SW 1271 (cell line): ENCODE measurements at regions not wholly inside any gene's neighbourhood (a gene's known extent, or its start where the extent isn't known, plus 50 kb on each side); places are given as distances from the start of the nearest gene placed in this dataset.

ENCODE experiments used
- DNase-seq, 2 experiments: peaks; one replicate each; lab custom pipeline; 2025; lab: John Stamatoyannopoulos, UW

DNA sequence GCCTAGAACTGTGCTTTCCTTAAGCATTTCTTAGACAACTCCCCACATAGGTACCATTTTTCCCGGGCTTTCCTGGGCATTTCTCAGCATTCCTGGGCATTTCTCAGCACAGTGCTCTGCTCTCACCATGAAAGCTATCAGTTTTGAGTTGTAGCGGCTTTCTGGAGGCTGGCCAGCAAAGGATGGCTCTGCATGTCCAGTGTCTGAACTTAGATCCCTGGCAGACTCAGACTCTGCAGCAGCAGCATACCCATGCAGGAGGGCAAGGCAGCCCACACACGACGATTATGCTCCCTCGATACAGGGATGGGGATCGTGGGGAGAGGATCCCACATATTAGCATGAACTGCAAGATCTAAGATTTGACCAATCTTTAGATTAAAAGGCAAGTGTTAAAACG lies 248.9 kb upstream of the MKI67 start:
- no peak for DNase-seq

DNA sequence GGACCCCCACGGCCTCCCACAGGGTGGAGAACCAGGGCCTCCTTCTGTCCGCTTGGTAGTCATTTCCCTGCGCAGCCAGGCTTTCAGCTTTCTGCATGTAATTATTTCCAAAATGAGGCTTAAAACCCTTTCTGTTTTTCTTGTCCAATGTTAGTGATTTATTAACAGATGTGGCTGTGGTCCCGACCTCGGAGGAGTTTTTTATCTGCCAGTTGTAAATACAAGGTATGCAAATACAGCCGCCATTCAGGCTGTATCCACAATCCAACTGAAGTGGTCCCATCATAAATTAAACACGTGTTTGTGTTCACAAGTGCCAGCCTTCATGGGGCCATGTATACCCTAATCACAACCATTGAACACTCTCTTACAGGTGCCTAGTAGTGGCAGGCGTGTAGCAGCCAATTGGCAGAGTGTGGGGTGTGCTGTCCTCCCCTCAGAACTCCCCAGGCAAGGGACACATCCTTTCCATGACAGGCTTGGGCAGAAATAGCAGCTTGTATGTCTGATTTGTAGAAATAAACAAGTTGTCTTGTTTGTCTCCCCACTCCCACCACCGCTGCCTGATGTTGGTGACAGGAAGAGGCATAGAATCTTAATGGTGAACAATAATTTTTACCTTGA lies 251.3 kb upstream of the MKI67 start:
- DNase-seq: no peak

DNA sequence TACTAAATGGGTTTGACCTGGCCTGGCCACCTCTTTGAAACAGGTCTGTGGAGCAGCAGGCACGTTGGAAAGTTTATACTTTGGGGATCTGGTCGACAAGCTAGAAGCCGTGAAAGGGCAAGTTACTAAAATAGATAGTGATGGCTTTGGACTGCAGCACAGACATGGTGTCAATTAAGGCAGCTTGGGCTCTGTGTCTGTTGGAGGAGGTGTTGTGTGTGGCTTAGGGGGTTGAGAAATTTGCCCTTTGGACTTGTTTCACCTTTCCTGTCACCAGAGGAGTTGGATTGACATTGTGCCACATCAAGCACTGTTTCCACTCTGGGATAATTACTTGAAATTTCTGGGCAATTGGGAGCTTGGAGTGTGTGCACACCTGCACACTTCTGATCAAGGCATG lies 251.8 kb upstream of the MKI67 start:
- DNase-seq: no peak

DNA sequence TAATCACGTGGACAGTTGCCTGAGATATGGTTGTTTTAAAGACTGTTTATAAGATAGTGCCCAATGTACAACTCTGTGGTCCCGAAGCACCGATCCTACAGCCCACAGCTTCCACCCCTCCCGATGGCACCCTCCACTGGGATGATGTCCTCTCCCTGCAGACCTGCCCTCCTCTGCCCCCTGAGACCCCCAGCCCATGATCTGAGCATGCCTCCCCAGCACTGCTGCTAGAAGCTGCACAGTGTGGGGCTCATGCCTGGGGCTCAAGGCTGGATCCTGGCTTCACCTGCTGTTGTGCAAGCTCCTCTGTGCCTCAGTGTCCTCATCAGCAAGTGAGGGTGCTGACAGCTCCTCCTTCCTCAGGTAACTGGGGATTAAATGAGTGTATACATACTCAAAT lies 254.7 kb upstream of the MKI67 start:
- DNase-seq: no peak

DNA sequence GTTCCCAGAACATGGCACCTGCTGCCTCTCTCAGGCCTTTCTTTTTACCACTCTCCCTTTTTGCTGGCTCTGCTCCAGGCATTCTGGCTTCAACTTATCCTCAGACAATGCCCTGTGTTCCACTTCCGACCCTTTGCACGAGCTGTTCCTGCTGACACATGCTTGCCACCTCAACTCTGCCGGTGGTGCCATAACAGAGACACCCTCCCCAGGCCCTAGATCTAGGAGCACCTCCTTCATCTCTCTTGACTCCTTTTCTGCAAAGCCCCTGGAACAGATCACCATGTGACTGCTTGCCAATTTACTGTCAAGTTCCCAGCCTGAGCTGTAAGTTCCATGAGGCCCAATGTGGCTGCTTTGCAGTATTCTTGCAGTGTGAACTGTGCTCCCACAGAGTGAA lies 256.0 kb upstream of the MKI67 start:
- no peak for DNase-seq

DNA sequence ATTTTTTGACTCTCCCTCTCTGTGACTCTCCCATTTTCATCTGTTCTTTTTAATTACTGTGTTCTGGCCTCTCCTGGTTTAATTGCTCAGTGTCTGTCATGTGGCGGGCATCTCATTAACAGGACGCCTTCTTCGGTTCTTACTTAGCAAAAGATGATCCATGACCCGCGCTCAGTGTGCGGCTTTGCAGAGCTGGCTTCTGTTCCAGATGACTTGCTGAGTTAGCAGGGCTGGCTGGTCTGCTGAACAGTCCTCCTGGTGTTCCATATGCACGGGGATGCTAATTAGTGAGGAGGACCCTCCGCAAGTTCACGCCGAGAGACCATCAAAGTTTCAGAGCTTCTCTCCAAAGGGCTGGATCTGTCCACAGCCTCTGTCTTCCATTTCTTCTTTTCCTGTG lies 258.6 kb upstream of the MKI67 start:
- DNase-seq: no peak

DNA sequence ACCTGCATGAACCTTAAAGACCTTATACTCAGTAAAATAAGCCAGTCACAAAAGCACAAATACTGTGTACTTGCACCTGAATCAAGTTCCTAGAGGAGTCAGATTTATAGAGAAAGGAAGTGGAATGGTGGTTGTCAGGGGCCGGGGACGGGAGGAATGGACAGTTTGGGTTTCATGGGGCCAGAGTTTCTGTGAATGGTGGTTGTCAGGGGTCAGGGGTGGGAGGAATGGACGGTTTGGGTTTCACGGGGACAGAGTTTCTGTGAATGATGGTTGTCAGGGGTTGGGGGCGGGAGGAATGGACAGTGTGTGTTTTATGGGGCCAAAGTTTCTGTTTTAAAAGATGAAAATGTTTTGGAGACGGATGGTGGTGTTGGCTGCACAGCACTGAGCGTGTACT lies 260.0 kb upstream of the MKI67 start:
- DNase-seq: no peak

DNA sequence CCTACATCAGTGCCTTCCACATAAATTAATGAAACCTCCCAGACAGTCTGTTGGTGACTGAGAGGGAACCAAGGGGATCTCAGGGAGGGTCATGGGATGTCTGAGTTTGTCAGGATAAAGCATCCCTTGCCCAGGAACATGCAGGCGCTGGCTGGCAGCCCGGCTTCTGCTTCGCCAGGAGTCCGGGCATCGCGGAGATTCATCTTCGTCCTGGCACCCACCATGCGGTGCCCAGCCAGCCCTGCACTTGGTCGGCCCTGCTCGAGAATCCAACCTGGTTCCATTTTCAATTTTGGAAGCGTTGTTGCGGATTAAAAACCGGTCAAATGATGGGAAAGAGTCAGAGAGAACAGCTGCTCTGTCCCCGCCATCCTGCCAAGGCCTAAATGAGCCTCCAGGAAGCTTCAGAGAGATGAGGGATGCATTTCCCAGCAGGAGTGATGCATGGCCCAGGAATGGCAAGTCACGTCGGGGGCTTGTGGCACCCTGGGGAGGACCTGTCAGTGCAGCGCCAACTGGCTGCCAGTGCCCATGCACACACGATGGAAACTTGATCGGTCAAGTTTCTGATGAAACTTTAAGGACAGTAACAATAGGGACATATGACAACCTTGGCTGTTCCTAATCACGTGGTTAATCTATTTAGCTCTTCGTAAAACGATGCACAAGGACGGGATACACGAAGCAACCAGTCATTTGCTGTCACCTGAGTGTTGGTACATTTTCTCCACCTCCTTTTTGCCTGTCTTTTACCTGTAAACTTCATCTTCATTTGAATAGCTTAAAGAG lies 260.8 kb upstream of the MKI67 start:
- no peak for DNase-seq

DNA sequence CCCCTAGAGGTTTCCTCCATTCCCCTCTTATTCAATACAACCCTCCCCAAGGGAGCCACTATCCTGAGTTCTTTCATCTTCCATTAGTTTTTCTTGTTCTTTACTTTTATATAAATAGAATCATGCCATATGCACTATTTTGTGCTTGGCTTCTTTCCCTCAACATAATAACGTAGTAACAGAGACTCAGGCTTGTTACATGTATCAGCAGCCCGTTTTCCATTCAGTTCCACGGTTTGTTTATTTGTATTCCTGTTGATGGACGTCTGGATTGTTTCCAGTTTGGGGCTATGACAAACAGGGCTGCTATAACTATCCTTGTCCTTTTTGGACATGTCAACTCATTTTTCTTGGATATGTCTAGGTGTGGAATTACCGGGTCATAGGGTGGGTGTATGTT lies 264.4 kb upstream of the MKI67 start:
- no peak for DNase-seq

DNA sequence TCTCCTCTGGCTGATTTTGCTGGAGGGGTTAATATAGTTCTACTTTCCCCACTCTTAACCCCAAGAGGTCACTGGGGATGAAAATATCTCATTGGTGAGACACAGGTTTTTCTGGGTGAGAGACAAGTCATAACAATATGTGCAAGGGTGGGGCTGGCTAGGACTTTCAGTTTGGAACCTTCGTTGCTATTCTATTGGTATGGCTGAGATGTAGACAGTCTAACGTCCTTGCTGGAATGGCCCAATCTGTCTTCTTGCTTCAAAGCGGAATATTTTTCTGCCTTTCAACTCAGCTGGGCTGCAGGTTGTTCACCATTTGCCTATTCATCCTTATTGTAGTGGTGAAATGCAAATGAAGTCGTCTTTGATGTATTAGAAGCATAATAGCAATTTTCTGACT lies 267.3 kb upstream of the MKI67 start:
- DNase-seq: no peak

DNA sequence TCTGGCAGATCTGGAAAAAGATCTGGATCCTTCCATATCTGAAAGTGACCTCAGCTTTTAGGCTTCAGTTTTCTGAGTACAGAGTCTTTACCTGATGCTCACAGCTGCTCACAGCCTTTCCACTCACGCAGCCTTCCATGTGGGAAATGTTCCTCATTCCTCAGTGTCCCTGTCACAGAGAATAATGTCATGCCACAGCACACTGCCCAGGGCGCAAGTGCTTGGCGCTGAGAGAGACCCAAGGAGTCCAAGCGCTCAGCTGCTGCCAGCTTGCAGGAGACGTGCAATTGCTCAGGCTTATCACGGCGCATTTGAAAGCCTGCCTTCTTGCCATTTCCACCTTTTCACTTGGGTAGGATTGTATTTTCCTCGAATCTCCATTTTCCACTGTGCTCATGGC lies 271.9 kb upstream of the MKI67 start:
- no peak for DNase-seq

DNA sequence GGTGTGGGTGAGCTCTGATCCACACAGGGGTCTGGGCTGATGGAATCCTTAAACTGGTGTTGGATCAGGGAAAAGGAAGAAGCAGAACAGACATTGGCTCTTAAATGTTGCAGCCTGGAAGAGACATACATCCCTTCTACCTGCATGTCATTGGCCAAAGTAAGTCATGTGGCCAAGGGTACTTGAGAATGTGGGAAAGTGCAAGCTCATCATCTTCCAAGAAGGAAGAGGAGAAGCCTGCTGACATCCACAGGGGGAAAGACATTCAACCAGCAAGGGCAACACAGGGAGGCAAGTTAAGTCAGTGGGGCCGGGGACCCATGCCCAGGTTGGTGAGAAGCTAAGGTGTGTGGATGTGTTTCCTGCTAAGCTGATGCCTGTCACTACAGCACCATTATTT lies 272.8 kb upstream of the MKI67 start:
- no peak for DNase-seq

DNA sequence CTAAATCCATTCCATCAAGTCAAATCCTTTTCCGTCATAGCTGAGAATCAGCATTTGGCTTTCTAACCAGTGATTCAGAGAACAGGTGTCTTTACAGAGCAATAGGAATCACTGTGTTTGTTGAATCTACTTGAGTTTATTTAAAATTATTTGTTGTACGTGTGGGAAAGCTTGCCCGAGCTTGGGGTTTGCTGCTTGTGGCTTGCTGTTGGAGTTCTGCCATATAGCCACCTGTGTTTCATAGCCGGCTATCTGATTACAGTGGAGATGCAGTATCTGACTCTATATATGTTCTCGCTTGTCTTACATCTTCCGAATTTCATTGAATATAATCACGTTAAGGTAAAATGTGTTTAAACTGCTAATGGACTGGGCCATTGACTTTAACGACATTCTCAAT lies 274.3 kb upstream of the MKI67 start:
- no peak for DNase-seq

DNA sequence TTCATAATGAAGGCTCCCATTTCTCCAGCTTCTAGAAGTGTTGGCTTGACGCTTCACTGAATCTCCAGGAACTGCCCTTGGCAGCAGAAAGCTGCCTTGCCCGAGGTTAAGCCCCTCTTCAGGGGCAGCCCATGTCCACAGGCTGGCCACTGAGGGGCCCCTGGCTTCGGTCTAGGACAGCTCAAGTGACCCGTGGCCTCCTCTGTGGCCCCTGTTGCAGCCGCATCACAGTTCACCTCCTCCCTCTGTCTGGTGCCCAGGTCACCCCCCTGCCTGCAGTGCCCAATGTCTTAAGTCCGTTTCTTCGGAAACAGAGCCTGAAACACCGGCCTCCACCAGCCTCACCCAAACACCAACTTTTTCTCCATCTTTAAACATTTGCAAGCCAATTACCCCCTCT lies 279.2 kb upstream of the MKI67 start:
- no peak for DNase-seq

DNA sequence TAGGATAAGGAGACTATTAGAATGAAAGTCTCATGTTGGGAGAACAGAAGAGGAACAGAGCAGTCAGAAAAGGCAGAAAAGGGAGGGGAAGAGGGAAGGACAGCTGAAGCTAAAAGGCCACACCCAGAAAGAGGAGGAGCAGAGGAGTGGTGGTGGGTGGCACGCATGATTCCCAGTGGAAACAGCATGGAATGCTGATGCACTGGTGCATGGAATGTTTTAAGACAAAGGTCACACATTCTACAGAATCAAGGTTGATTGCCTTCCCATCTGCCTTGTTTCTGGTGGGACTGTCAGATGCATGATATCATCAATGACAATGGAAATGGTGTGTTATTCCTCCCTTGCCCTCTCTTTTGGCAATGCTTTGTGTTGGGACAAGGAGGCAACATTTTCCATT lies 285.4 kb upstream of the MKI67 start:
- no peak for DNase-seq

DNA sequence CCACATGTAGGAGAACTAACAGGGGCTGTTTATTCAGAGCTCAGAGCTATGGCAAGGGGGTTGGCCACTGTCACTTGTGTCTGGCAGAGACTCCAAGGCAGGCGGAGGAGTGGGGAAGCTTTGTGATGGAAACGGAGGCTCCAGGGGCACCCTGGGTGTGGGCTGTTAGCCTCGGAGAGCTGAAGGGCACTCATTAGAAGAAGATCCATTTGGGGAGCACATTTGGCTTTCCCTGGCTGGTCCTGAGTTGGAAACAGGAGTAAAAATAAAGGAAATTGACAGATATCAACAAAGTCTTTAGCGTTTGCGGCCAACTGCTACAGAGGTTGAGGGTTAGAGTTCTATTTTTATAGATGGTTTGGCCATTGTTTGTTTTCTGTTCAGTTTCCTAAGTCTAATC lies 288.3 kb upstream of the MKI67 start:
- DNase-seq: no peak

DNA sequence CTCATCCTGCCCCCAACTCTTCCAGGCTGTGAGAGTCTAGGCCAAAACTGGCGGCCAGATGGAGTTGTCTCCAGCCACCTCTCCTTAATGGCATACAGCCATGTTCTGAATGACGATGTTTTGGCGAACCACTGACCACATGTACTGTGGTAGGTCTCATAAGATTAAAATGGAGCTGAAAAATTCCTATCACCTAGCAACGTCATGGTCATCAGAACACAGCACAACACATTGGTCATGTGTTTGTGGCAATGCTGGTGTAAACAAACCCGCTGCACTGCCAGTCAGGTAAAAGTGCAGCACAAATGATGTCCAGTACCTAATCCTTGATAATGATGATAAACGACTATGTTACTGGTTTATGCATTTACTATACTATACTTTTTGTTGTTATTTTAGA lies 290.0 kb upstream of the MKI67 start:
- no peak for DNase-seq

DNA sequence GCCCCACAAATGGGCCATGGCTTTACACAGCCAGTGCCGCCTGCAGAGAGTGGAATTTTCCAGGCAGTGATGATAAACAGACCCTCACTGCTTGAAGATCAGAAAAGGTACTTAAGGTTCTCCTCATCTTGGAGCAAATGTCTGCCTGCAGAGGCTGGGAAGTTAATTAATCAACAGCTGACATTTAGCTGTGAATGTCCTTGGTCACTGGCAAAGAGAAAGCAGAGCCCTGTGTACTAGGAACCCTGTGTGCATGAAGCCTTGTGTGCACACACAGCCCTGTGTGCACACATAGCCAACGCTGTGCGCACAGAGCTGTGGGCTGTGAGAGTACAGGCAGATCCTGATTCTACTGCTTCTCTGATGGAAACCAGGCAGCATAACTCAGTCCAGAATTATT lies 291.6 kb upstream of the MKI67 start:
- no peak for DNase-seq

DNA sequence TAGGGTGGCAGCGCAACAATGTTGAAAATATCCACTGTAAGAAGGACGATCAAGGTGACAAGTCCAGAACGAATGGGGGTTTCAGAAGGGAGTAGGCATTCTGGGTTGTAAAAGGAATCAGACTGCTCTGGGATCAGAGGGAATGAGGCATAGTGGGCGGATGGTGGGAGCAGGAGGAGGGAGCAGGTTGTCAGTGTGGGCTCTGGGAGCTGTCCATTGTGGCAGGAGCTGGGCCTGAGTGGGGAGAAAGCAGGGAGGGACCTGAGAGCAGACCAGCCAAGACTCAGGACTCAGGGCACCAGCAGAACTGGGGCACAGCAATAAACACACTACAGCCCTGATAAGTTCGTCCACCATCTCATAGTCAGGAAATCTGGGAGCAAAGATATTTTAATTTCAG lies 292.6 kb upstream of the MKI67 start:
- no peak for DNase-seq

DNA sequence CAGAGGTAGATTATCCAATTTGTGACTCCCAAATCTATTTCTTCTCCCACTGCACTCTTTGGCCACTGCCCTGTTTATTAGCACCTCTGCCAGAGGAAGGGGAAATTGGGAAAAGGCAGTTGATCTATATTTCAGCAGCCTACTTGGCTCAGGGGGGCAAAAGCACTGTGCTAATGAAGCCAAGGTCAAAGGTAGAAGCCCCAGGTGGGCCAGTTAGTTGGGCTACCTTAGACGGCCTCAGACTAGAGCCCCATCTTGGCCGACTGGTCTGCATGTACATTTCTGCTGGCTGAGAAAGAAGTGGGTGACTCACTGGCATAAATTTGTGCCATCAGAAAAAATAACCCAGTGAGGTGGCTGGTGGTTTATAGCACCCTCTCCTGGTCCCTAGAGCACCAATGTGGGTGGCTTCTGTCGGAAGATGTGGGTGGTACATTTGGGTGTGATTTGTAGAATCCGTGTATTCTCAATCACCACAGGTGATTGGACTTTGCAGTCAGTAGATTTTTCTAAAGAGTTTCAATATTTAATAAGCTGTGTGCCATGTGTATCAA lies 293.3 kb upstream of the MKI67 start:
- DNase-seq: no peak

DNA sequence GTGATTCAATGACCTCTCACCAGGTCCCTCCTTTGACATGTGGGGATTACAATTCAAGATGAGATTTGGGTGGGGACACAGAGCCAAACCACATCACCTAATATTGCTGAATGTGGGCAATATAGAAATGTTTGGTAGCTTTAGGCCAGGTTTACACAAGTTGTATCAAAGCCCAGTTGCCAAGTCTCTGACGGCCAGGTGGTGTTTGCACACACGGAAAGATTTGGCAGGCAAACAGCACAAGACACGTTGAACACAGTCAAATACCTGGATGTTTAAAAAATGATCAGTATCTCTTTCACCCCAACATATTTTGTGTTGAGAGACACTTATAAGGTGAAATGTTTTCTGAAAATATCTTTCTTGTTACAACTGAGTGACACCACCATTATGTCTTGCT lies 294.4 kb upstream of the MKI67 start:
- DNase-seq: no peak

DNA sequence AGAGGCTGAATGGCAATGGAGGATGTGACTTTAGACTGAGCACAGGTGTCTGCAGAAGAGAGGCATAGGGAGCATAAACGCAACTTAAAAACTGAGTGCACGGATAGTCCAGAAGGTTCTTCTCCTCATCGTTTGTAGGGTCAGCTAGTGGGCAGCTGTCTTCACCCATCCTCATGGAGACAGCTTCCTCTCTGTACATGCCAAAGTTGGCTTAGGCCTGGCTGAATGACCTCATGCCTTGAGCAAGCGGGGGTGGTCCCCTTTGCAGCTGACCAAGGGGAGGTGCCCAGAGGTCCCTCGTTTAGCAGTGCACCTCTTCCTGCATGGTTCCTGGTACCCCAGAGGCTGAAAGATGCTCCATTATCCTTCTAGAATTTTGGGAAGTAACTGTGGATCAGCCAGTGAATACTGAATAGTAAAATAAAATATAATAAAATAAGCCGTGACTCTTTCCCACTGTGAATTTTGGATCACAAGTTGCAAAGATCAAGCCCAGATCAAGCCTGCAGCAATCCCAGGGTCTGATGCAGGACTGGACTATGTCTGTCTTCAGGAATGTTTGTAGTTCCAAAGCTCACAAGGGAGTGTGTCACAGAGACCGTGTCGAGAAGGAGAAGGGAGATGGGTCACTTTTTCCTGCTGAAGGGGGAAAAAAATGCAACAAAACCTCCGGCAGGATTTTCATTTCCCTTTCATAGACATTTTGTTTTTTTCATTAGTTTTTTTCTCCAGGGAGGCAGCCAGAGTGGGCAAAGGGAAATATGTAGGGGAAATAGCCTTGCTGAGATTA lies 295.3 kb upstream of the MKI67 start:
- no peak for DNase-seq

DNA sequence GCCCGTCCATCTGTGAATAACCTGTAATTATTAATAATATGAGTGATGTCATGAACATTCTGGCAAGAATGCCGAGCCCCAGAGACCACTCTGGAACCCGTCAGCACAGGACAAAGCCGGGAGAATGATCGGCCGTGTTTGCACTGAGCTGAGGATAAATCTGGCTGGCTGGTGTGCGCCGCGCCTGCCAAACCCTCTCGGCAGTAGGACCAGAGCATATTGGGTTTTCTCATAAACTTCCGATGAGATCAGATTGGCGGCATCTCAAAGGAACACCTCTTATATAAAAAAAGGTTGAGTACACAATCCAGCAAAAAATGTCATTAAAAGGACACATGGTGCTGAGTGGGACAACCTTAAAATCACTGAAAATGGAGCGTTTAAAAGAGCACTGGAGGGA lies 296.0 kb upstream of the MKI67 start:
- DNase-seq: no peak
